T1000 (cell line): ENCODE measurements at regions not wholly inside any gene's neighbourhood (a gene's known extent, or its start where the extent isn't known, plus 50 kb on each side); places are given as distances from the start of the nearest gene placed in this dataset.
"Not testable (repeated sequence)": the region's sequence is repeated elsewhere in the genome, so short reads cannot be mapped to it uniquely, and the experiment has no call there.

Experiments
- DNase-seq: peaks from one replicate; lab custom pipeline; 2025; ENCODE audit warnings: mixed read lengths; lab: John Stamatoyannopoulos, UW

- DNase-seq, result not testable (repeated sequence)
These were observed 858.8 kb downstream of the TUBA3C start for GRCh38 chr13:18322821-18323220.

GRCh38 chr13:18319653-18320052, 862.0 kb downstream of the TUBA3C start:
- not testable (repeated sequence) for DNase-seq

- DNase-seq, result not testable (repeated sequence)
These were observed 878.3 kb downstream of the TUBA3C start for GRCh38 chr13:18303240-18303813.

- DNase-seq, result not testable (repeated sequence)
These were observed 880.7 kb downstream of the TUBA3C start for GRCh38 chr13:18300968-18301367.

GRCh38 chr13:18297359-18297758, 884.3 kb downstream of the TUBA3C start:
- not testable (repeated sequence) for DNase-seq

- DNase-seq, result not testable (repeated sequence)
These were observed 885.0 kb downstream of the TUBA3C start for GRCh38 chr13:18296617-18297016.

- not testable (repeated sequence) for DNase-seq
These were observed 887.3 kb downstream of the TUBA3C start for GRCh38 chr13:18294311-18294710.

- DNase-seq, result not testable (repeated sequence)
These were observed 894.8 kb downstream of the TUBA3C start for GRCh38 chr13:18286848-18287247.

GRCh38 chr13:18285663-18286062, 896.0 kb downstream of the TUBA3C start:
- not testable (repeated sequence) for DNase-seq

- not testable (repeated sequence) for DNase-seq
These were observed 897.6 kb downstream of the TUBA3C start for GRCh38 chr13:18284040-18284439.

GRCh38 chr13:18281829-18282597, 899.6 kb downstream of the TUBA3C start:
- not testable (repeated sequence) for DNase-seq

- DNase-seq, result not testable (repeated sequence)
These were observed 900.5 kb downstream of the TUBA3C start for GRCh38 chr13:18280904-18281828.

GRCh38 chr13:18279971-18280370, 901.7 kb downstream of the TUBA3C start:
- peak; percentile 12 for DNase-seq

GRCh38 chr13:18277372-18277771, 904.3 kb downstream of the TUBA3C start:
- DNase-seq, result not testable (repeated sequence)

- not testable (repeated sequence) for DNase-seq
These were observed 905.3 kb downstream of the TUBA3C start for GRCh38 chr13:18276280-18276679.

GRCh38 chr13:18273785-18274514, 907.7 kb downstream of the TUBA3C start:
- DNase-seq, result not testable (repeated sequence)

GRCh38 chr13:18258801-18259419, 922.7 kb downstream of the TUBA3C start:
- not testable (repeated sequence) for DNase-seq

- not testable (repeated sequence) for DNase-seq
These were observed 923.9 kb downstream of the TUBA3C start for GRCh38 chr13:18257686-18258085.

GRCh38 chr13:18252848-18253247, 928.8 kb downstream of the TUBA3C start:
- DNase-seq, result not testable (repeated sequence)

- DNase-seq, result not testable (repeated sequence)
These were observed 932.9 kb downstream of the TUBA3C start for GRCh38 chr13:18248533-18249240.
